ENCODE measurements at regions not wholly inside any gene's neighbourhood (a gene's known extent, or its start where the extent isn't known, plus 50 kb on each side); places are given as distances from the start of the nearest gene placed in this dataset.

GRCh38 chr12:115402443-115403180 is 718.6 kb upstream of the TBX3 start:
- TF ChIP-seq MYC (IDR thresholded peaks at IDR 0.05; ENCODE audit: low read depth, low read length) (no peak), CTCF (IDR thresholded peaks at IDR 0.05; ENCODE audit: low read depth, low read length) (no peak), POLR2A (IDR thresholded peaks at IDR 0.05; ENCODE audit: extremely low read depth, insufficient read length) (no peak)
- TF ChIP-seq, protein P1, sequence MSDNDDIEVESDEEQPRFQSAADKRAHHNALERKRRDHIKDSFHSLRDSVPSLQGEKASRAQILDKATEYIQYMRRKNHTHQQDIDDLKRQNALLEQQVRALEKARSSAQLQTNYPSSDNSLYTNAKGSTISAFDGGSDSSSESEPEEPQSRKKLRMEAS (IDR thresholded peaks at IDR 0.05; ENCODE audit: low read depth, low read length) = no peak
